H1 (cell line): ENCODE measurements at regions not wholly inside any gene's neighbourhood (a gene's known extent, or its start where the extent isn't known, plus 50 kb on each side); places are given as distances from the start of the nearest gene placed in this dataset.

Experiments
- CTCF ChIA-PET: fragments of 300-600 bp; sonication (Branson Sonifier 250); formaldehyde crosslinking; loops from one replicate; lab custom pipeline; 2021; ENCODE audit not compliant: partially characterized antibody; lab: Charles Lee
- POLR2A ChIA-PET: fragments of 300-600 bp; sonication (Branson Sonifier 250); formaldehyde crosslinking; loops from one replicate; lab custom pipeline; 2021; ENCODE audit warnings: inconsistent platforms; ENCODE audit not compliant: partially characterized antibody; lab: Charles Lee
- DNase-seq, 2 experiments: peaks; one replicate each; pipeline versions ENCODE4 v3.0.0 to v3.0.0-alpha.2; 2010 to 2022; ENCODE audit warnings: low spot score in 2 of 2, low read depth in 1 of 2, mixed read lengths in 1 of 2
- FAIRE-seq: peaks from 2 replicates; lab custom pipeline; 2011; peaks lifted over from hg19 to GRCh38; lab: Jason Lieb, UNC
- H2AFZ ChIP-seq: 2 replicates; pipeline ENCODE4 v1.8.1; 2012; ENCODE audit warnings: low read length, inconsistent platforms
- H2AK5ac ChIP-seq: 2 replicates; pipeline ENCODE4 v1.6.1; 2013; ENCODE audit warnings: low read depth, low read length
- H2BK120ac ChIP-seq: replicated peaks from 2 replicates; pipeline ENCODE3; 2013; ENCODE audit warnings: low read depth, low read length, inconsistent platforms
- H2BK12ac ChIP-seq: 2 replicates; pipeline ENCODE4 v1.6.1; 2013; ENCODE audit warnings: low read depth, low read length
- H2BK15ac ChIP-seq: 2 replicates; pipeline ENCODE4 v1.6.1; 2013; ENCODE audit warnings: low read length
- H2BK20ac ChIP-seq: 2 replicates; pipeline ENCODE4 v1.6.1; 2013; ENCODE audit warnings: low read length
- H2BK5ac ChIP-seq: 2 replicates; pipeline ENCODE4 v1.6.1; 2013; ENCODE audit warnings: low read depth, low read length
- H3K14ac ChIP-seq: 2 replicates; pipeline ENCODE4 v1.6.1; 2013; ENCODE audit warnings: inconsistent platforms; ENCODE audit not compliant: insufficient read length
- H3K18ac ChIP-seq: 2 replicates; pipeline ENCODE4 v1.6.1; 2013; ENCODE audit warnings: low read length; ENCODE audit errors: extremely low read depth
- H3K23ac ChIP-seq: 2 replicates; pipeline ENCODE4 v1.6.1; 2013; ENCODE audit warnings: inconsistent platforms; ENCODE audit not compliant: insufficient read length
- H3K23me2 ChIP-seq: 2 replicates; pipeline ENCODE4 v1.6.1; 2013; ENCODE audit warnings: low read depth, low read length
- H3K27ac ChIP-seq: 2 replicates; pipeline ENCODE4 v1.6.1; 2011; ENCODE audit warnings: low read depth, low read length, inconsistent platforms
- H3K27me3 ChIP-seq, 4 experiments: replicated peaks in 1 of 4; 1 replicate in 1 of 4; 2 replicates in 3 of 4; pipeline versions ENCODE4 v1.6.1 to v1.8.1; 2011 to 2013; ENCODE audit warnings: low read length in 3 of 4, mild to moderate bottlenecking in 3 of 4, inconsistent platforms in 2 of 4, mixed read lengths in 2 of 4, moderate library complexity in 1 of 4; ENCODE audit not compliant: control insufficient read depth in 3 of 4, insufficient read depth in 3 of 4; ENCODE audit errors: extremely low read depth in 1 of 4
- H3K36me3 ChIP-seq, 4 experiments: 2 replicates each; pipeline versions ENCODE4 v1.6.1 to v1.8.1; 2011 to 2013; ENCODE audit warnings: mild to moderate bottlenecking in 4 of 4, low read length in 3 of 4, moderate library complexity in 2 of 4, control low read depth in 1 of 4, inconsistent platforms in 1 of 4; ENCODE audit not compliant: insufficient read depth in 4 of 4, control insufficient read depth in 2 of 4
- H3K4ac ChIP-seq: replicated peaks from 2 replicates; pipeline ENCODE3; 2013; ENCODE audit warnings: low read length, low read depth, mixed read lengths, inconsistent platforms; ENCODE audit not compliant: insufficient read length
- H3K4me1 ChIP-seq, 4 experiments: replicated peaks in 1 of 4; 1 replicate in 1 of 4; 2 replicates in 3 of 4; pipeline versions ENCODE4 v1.6.1 to v1.8.1; 2011 to 2013; ENCODE audit warnings: low read length in 3 of 4, inconsistent platforms in 2 of 4, mixed read lengths in 1 of 4; ENCODE audit not compliant: insufficient read depth in 4 of 4, control insufficient read depth in 3 of 4
- H3K4me2 ChIP-seq, 2 experiments: 2 replicates each; pipeline versions ENCODE4 v1.6.1 to v1.8.1; 2011 to 2013; ENCODE audit warnings: low read depth in 2 of 2, low read length in 2 of 2, control low read depth in 1 of 2, inconsistent platforms in 1 of 2, mild to moderate bottlenecking in 1 of 2; ENCODE audit not compliant: insufficient read depth in 1 of 2
- H3K4me3 ChIP-seq, 4 experiments: fragments of 200-600, 300-600 bp in 1 of 4; sonication (generic), shearing (Covaris generic), sonication (Bioruptor Twin) in 1 of 4; 2 replicates each; pipeline versions ENCODE4 v1.5.1 to v1.8.1; 2011 to 2016; ENCODE audit warnings: low read length in 4 of 4, low read depth in 3 of 4, control low read depth in 2 of 4, inconsistent platforms in 2 of 4, mild to moderate bottlenecking in 2 of 4, mixed read lengths in 1 of 4, moderate library complexity in 1 of 4; ENCODE audit not compliant: insufficient read depth in 2 of 4; ENCODE audit errors: extremely low read depth in 1 of 4
- H3K56ac ChIP-seq: replicated peaks from 2 replicates; pipeline ENCODE3; 2013; ENCODE audit warnings: low read depth, mild to moderate bottlenecking, mixed read lengths, low read length, inconsistent platforms; ENCODE audit not compliant: insufficient read length
- H3K79me1 ChIP-seq: 2 replicates; pipeline ENCODE4 v1.6.1; 2013; ENCODE audit warnings: low read depth, low read length, control low read depth
- H3K79me2 ChIP-seq, 2 experiments: 2 replicates each; pipeline versions ENCODE4 v1.6.1 to v1.8.1; 2012 to 2013; ENCODE audit warnings: low read length in 2 of 2, mild to moderate bottlenecking in 2 of 2, inconsistent platforms in 1 of 2; ENCODE audit not compliant: insufficient read depth in 2 of 2, control insufficient read depth in 1 of 2
- H3K9ac ChIP-seq, 4 experiments: replicated peaks in 1 of 4; 1 replicate in 1 of 4; 2 replicates in 3 of 4; pipeline versions ENCODE4 v1.6.1 to v1.8.1; 2011 to 2013; ENCODE audit warnings: low read depth in 3 of 4, low read length in 3 of 4, control low read depth in 2 of 4, mild to moderate bottlenecking in 2 of 4, moderate library complexity in 2 of 4, inconsistent platforms in 1 of 4; ENCODE audit errors: extremely low read depth in 1 of 4
- H3K9me3 ChIP-seq, 2 experiments: 2 replicates each; pipeline versions ENCODE4 v1.6.1 to v1.8.1; 2012 to 2013; ENCODE audit warnings: mild to moderate bottlenecking in 2 of 2, moderate library complexity in 2 of 2, control low read depth in 1 of 2, inconsistent platforms in 1 of 2, low read depth in 1 of 2, low read length in 1 of 2, mixed read lengths in 1 of 2; ENCODE audit not compliant: insufficient read depth in 2 of 2
- H4K20me1 ChIP-seq, 2 experiments: replicated peaks in 1 of 2; 2 replicates each; pipeline versions ENCODE3 to v1.8.1; 2011 to 2013; ENCODE audit warnings: inconsistent platforms in 2 of 2, low read length in 2 of 2, mild to moderate bottlenecking in 1 of 2; ENCODE audit not compliant: insufficient read depth in 2 of 2, control insufficient read depth in 1 of 2
- H4K5ac ChIP-seq: 2 replicates; pipeline ENCODE4 v1.6.1; 2013; ENCODE audit warnings: low read length, low read depth, mixed read lengths, inconsistent platforms; ENCODE audit not compliant: insufficient read length
- H4K8ac ChIP-seq: 2 replicates; pipeline ENCODE4 v1.8.0; 2013; ENCODE audit warnings: mild to moderate bottlenecking, moderate library complexity, low read length, inconsistent platforms; ENCODE audit not compliant: insufficient read depth; ENCODE audit errors: extremely low read depth
- H4K91ac ChIP-seq: replicated peaks from 2 replicates; pipeline ENCODE3; 2013; ENCODE audit warnings: low read length, mixed read lengths, inconsistent platforms; ENCODE audit not compliant: insufficient read length
- BRCA1 ChIP-seq: IDR thresholded peaks from 2 replicates; pipeline ENCODE4 v1.6.1; 2012; ENCODE audit warnings: low read depth, low read length, improper control_type of control experiment
- CEBPB ChIP-seq: IDR thresholded peaks from 2 replicates; pipeline ENCODE4 v1.6.1; 2012; ENCODE audit warnings: low read depth, low read length
- CREB1 ChIP-seq: IDR thresholded peaks from 2 replicates; pipeline ENCODE4 v1.6.1; 2012; ENCODE audit warnings: inconsistent platforms
- PHF8 ChIP-seq: fragments of 200-600 bp; sonication (generic); conservative IDR thresholded peaks from 2 replicates; pipeline ENCODE4 v1.7.1; 2012; ENCODE audit warnings: low read depth, mild to moderate bottlenecking, inconsistent platforms, low read length, moderate library complexity
- RAD21 ChIP-seq, 2 experiments: IDR thresholded peaks in 1 of 2; conservative IDR thresholded peaks in 1 of 2; 2 replicates each; pipeline ENCODE4 v1.6.1; 2011; ENCODE audit warnings: low read depth in 2 of 2, low read length in 2 of 2, improper control_type of control experiment in 1 of 2, inconsistent platforms in 1 of 2, mild to moderate bottlenecking in 1 of 2, moderate library complexity in 1 of 2
- RFX5 ChIP-seq: IDR thresholded peaks from 2 replicates; pipeline ENCODE4 v1.6.1; 2011; ENCODE audit warnings: low read depth, low read length, improper control_type of control experiment, borderline replicate concordance
- SP1 ChIP-seq: IDR thresholded peaks from 2 replicates; pipeline ENCODE4 v1.6.1; 2011; ENCODE audit warnings: low read depth, low read length
- TCF12 ChIP-seq: IDR thresholded peaks from 2 replicates; pipeline ENCODE4 v1.6.1; 2011; ENCODE audit warnings: low read depth, mild to moderate bottlenecking, low read length
- TEAD4 ChIP-seq: IDR thresholded peaks from 2 replicates; pipeline ENCODE4 v1.6.1; 2012; ENCODE audit warnings: low read depth, low read length, inconsistent platforms, mixed read lengths
- YY1 ChIP-seq: IDR thresholded peaks from 2 replicates; pipeline ENCODE4 v1.6.1; 2011; ENCODE audit warnings: low read depth, mild to moderate bottlenecking, low read length
- WGBS, 2 experiments: shearing (Covaris generic) in 1 of 2; methylation state at CpG; one replicate each; pipeline versions ENCODE4 v1.1.6 to v1.1.7; 2013 to 2015; ENCODE audit warnings: low lambda C conversion rate in 2 of 2, mixed read lengths in 2 of 2, inconsistent platforms in 1 of 2, low coverage in 1 of 2, missing lambda C conversion rate in 1 of 2; ENCODE audit not compliant: insufficient replicate concordance in 2 of 2, insufficient coverage in 1 of 2, insufficient read length in 1 of 2; ENCODE audit errors: extremely low coverage in 1 of 2, missing lambda C conversion rate in 1 of 2; 5-methylcytosine and 5-hydroxymethylcytosine counted together

DNA sequence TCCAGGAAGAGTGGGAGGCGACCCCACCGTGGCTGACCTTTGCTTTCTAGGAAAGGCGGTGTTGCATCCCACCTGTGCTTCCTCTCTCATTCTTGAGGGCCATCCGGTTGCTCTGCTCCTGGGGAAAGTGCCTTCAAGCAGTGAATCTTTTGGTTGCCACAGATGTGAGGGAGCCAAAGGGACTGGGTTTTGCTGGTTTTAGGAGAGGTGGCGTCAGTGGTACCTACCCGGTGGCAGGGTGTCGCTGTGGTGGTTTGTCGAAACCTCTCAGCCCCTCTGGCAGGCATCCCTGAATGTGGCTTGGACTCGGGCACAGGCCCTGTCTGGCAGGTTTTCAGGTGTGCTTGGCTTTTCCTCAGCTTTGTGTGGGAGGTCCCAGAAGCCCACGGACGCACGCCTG lies 611.5 kb downstream of the KCNJ18 start:
- 89% methylated on average over 10 of the region's 12 CpGs; no CpG with 5 or more reads in 1 of the 2 experiments for WGBS, 2 experiments
- H2BK120ac ChIP-seq, result no peak overlapping the region
- no peak overlapping the region for H4K91ac ChIP-seq
- H3K4me1 ChIP-seq, result no peaks in the 10 kb centered on the region
- no peak overlapping the region for H2BK12ac ChIP-seq
- no peak overlapping the region for H2AK5ac ChIP-seq
- H3K23me2 ChIP-seq, result no peaks in the 10 kb centered on the region
- no peak overlapping the region for H2BK20ac ChIP-seq
- H3K4me2 ChIP-seq, result no peak overlapping the region
- no peaks in the 10 kb centered on the region for H3K79me1 ChIP-seq
- H2AFZ ChIP-seq, result no peak overlapping the region
- H3K14ac ChIP-seq, result no peak overlapping the region
- H3K27me3 ChIP-seq, result no peaks in the 10 kb centered on the region
- no peak overlapping the region for H3K23ac ChIP-seq
- H3K27ac ChIP-seq, result no peak overlapping the region
- H2BK15ac ChIP-seq, result no peak overlapping the region
- ChIA-PET CTCF (no interaction called here), POLR2A (no interaction called here)
- no peak overlapping the region for H4K5ac ChIP-seq
- H3K56ac ChIP-seq, result no peak overlapping the region
- TF ChIP-seq CEBPB, result no peak
- TF ChIP-seq YY1, result no peak
- TF ChIP-seq BRCA1, result no peak
- TF ChIP-seq RFX5, result no peak
- no peak for TF ChIP-seq SP1
- no peak for TF ChIP-seq TCF12
- TF ChIP-seq PHF8, result no peak
- no peak for TF ChIP-seq CREB1
- no peak for TF ChIP-seq TEAD4
- TF ChIP-seq RAD21 (IDR thresholded peaks at IDR 0.05 in 1 of 2, conservative IDR thresholded peaks at IDR 0.05 in 1 of 2; ENCODE audit: low read depth in 2 of 2, low read length in 2 of 2), result no peak
- DNase-seq (no peak), FAIRE-seq (no peak)
- H2BK5ac ChIP-seq, result no peak overlapping the region
- no peaks in the 10 kb centered on the region for H3K79me2 ChIP-seq
- no peaks in the 10 kb centered on the region for H3K36me3 ChIP-seq
- H4K8ac ChIP-seq, result no peak overlapping the region
- H3K9ac ChIP-seq, result no peak overlapping the region
- H3K18ac ChIP-seq, result no peak overlapping the region
- H3K4ac ChIP-seq, result no peak overlapping the region
- H3K9me3 ChIP-seq, result peaks cover 63 to 88% of the 10 kb centered on the region in 2 experiments
- H4K20me1 ChIP-seq, result no peaks in the 10 kb centered on the region
- H3K4me3 ChIP-seq, result no peak overlapping the region
